Adrenal gland (tissue), 5 donors: ENCODE measurements at regions not wholly inside any gene's neighbourhood (a gene's known extent, or its start where the extent isn't known, plus 50 kb on each side); places are given as distances from the start of the nearest gene placed in this dataset.

Experiments
- CTCF ChIP-seq, 6 experiments: fragments of 450-650 bp in 4 of 6; fragments of 200-600 bp in 2 of 6; sonication (generic) in 1 of 6; IDR thresholded peaks; 1 replicate in 5 of 6; 2 replicates in 1 of 6; pipeline versions ENCODE4 v1.5.1 to v1.8.0; 2016 to 2021; ENCODE audit warnings: antibody characterized with exemption in 6 of 6, mild to moderate bottlenecking in 2 of 6, moderate library complexity in 1 of 6
- POLR2A ChIP-seq, 2 donors: fragments of 450-650 bp; IDR thresholded peaks; one replicate each; pipeline ENCODE4 v1.6.1; 2017; ENCODE audit warnings: antibody characterized with exemption in 2 of 2, mild to moderate bottlenecking in 2 of 2, moderate library complexity in 1 of 2
- donor health status: DM: no; HTN: no; CAD: no.

DNA sequence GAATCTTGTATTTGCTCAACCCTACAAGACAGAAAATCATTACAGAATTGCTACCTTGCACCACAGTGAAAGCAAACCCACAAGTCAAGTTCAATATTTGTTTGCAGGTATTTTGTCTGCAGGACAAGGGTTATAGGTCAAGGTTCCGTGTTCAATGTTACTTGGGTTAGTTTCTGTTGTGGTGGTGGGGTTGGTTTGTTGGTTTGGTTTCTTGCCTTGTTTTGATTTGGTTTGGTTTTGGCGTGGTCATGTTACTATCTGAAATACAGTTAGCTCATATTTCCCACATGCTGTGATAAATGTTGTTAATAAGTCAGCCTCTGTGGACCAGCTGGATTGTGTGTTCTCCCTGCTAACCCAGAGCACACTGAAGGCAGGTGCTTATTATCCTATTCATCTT is 75.6 kb upstream of the INSIG1 start:
- TF ChIP-seq POLR2A (IDR thresholded peaks at IDR 0.05) (no peak), CTCF (IDR thresholded peaks at IDR 0.05) (no peak)
